Esophagus mucosa (tissue), 1 donor: ENCODE measurements at regions not wholly inside any gene's neighbourhood (a gene's known extent, or its start where the extent isn't known, plus 50 kb on each side); places are given as distances from the start of the nearest gene placed in this dataset.

ENCODE experiments used
- ATAC-seq: fragments of 200-7000 bp; cut with Tn5 transposase; one replicate; pipeline ENCODE4 v1.9.1; 2020
- donor health status: DM: yes; HTN: yes; CAD: no.

GRCh38 chr12:127254420-127254955 is 1012.5 kb upstream of the TMEM132C start:
- ATAC-seq = no peak

- ATAC-seq = no peak
These were observed 1009.5 kb upstream of the TMEM132C start for GRCh38 chr12:127257366-127257935.

GRCh38 chr12:127260531-127260930 is 1006.4 kb upstream of the TMEM132C start:
- ATAC-seq = no peak

- ATAC-seq = no peak
These were observed 1006.0 kb upstream of the TMEM132C start for GRCh38 chr12:127260999-127261398.

GRCh38 chr12:127262615-127263014 is 1004.4 kb upstream of the TMEM132C start:
- no peak for ATAC-seq

- ATAC-seq = no peak
These were observed 1003.3 kb upstream of the TMEM132C start for GRCh38 chr12:127263621-127264020.

GRCh38 chr12:127267128-127267527 is 999.8 kb upstream of the TMEM132C start:
- no peak for ATAC-seq

GRCh38 chr12:127268213-127268612 is 998.8 kb upstream of the TMEM132C start:
- ATAC-seq = no peak

GRCh38 chr12:127268706-127269425 is 998.1 kb upstream of the TMEM132C start:
- no peak for ATAC-seq

DNA sequence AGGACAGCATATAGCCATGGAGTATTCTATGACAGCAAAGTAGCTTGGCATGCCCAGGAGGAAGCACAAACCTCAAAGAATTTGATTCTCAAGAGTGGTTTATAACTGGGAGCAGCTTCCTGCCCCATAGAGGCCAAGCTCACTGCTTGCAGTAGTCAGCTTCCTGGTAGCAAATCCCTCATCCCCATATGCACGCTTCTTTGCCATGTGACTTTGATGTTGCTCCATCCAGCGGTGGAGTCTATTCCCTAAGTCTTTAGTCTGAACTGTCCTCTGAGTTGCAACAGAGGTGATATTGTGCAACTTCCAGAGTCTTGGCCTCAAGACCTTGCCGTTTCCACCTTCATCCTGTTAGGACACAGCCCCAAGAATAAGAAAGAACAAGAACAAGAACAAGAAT is 996.8 kb upstream of the TMEM132C start:
- ATAC-seq = no peak

DNA sequence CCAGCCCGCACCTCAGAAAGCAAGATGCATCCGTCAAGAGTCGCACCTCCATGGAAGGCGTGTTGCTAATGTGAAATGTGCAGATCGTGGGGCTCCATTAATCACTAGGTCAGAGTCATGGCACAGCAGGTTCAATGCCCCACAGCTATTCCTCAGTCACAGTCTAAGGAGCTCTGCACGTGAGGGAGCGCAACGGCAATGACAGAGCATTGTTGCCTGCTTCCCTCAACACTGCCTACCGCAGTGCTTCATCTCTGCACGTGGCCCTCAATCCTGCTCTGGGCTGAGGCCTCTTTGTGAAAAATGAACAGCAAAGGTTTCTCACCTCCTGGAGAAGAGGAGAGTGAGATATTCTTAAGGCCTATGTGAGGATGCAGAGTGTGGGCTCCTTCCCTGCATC is 995.2 kb upstream of the TMEM132C start:
- ATAC-seq = no peak

- ATAC-seq = no peak
These were observed 994.1 kb upstream of the TMEM132C start for GRCh38 chr12:127272864-127273263.

DNA sequence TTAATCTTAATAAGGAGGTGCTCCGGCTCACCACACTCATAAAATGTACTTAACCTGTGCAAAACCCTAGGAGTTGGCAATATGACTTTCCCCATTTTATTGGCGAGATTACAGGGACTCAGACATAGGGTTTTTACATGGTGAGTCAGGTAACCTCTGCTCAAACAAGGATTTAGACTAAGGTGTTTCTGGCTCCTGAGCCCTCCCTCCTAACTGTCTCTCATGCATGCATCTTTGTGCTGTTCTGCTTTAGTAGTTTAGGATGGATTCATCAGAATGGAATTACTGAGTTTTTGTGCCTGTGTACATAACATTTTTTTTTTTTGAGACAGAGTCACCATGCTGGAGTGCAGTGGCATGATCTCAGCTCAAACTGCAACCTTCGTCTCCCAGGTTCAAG is 993.3 kb upstream of the TMEM132C start:
- ATAC-seq = no peak

DNA sequence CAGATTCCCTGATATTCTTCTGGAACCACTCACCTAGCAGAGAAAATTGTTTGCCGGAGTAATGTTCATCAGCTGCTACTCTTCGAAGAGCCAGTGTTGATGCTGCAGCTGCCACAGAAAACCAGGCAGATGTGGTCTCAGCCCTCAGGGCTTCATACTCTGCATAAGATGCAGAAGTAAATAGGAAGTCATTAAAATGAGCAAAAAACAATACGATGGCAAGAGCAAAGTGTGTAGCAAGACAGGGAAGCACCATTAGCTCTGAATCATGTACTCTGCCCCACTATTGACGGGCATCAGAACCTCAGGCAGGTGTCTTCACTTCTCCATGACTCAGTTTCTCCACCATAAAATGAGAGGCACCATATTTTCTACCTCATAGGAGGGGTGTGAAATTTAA is 991.6 kb upstream of the TMEM132C start:
- ATAC-seq = no peak

DNA sequence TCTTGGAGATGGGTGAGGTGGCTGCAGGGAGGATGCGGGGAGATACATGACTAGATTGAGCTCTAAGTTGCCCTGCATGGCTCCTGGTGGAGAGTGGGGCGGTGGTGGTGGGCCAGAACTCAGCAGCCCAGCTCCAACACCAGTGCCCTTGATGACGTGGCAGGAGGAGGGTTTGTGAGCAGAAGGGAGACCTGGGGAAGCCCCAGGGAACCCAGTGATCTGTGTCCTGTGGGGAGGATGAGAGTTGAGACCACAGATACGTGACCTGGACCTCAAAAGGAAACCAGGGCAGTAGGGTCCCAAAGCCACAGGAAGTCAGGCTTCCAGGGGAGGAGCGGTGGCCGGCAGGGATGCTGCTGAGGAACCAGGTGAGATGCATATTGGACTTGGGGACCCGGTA is 989.1 kb upstream of the TMEM132C start:
- ATAC-seq = no peak

DNA sequence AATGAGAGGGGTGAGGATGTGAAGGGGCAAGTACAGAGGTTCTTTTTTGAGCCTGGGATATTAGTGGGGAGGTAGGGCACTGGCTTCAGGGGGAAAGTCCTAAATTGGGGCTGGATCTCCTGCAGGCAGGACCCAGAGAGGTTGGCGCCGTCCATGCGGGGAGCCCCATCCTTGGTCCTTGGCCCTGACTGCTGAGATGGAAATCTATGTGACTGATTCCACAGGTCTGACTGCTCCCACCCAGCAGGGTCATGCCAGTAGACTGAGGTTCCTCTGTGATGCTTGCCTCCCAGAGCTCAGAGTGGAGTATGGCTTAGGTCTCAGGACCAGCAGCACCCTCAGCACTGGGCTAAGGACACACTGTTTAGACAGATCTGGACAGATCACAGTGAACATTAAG is 988.6 kb upstream of the TMEM132C start:
- no peak for ATAC-seq

- ATAC-seq = peak; percentile 57
These were observed 986.3 kb upstream of the TMEM132C start for GRCh38 chr12:127280393-127281275.

DNA sequence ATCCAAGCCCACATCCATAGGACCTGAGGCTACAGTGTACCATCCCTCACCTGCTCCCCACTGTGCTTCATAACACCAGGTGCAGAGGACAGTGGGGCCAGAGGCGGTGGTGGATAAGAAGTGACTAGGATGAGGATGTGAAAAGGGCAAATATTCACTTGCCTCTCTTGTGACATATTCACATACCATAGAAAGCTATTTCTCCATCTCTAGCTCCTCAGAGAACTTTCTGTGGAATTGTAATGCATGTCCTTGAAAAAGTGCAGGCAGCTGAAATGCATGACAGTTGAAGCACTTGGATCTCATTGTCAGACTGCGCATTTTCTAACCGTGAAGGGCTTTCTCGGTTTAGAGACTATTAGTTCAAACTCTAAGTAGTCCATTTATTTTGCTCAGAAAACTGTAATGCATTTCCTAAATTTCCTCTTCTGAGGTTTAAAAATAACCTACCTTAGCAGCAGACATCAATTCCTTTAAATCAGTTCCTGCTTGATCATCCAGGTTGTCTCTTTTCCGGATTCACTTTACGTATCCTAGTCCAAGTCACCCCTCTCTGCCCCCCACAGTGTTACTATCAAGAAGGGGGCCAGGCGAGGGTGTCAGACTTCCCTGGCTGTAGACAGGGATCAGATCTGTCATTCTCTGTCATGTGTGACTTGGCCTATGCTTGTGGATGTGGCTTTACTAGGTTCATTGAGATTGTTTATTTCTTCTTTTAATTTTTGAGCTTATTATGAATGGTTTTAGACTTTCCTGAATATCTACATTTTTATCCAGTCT is 984.0 kb upstream of the TMEM132C start:
- ATAC-seq = no peak

- no peak for ATAC-seq
These were observed 982.9 kb upstream of the TMEM132C start for GRCh38 chr12:127284021-127284420.

DNA sequence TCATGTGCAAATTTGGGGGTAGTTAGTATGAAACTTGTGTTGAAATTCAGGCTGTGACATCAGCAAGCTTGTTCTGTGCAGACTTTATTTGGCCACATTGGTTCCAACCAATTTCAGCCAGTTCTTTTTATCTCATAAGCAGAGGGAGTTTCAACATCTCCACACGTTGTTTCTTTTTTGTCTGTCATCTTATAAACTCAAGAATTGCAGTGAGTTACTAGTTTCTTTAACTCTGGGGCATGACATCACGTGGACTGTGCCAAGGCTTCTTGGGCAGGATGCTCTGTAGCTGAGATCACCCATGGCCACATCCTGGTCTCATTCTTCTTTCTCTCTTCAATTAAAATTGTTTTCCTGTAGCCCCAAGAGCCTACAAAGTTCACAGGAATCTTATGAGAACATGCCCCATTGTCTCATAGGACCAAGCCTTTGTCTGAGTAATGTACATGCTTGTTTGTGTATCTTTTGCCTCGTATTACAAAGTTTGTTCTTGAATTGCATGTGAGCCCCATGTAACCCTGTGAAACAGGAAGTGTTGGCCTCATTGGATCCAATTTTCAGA is 982.0 kb upstream of the TMEM132C start:
- no peak for ATAC-seq

DNA sequence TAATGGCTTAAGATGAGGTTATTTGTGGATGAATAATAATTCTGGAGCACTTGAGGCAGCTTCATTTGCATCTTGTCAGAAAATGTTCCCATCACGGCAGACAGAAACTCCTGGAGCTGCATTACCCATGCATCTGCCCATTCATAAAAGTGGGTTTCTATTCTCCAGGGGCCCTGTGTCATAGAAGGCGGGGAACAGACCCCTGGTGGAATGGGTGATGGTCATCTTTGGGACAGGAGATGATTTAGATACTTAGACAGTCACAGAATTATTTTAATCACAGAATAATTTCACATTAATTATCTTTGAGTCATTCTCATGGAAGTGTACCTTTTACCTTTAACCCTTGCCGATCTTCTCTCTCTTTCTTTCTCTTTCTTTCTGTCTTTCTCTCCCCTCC is 980.7 kb upstream of the TMEM132C start:
- ATAC-seq = no peak

DNA sequence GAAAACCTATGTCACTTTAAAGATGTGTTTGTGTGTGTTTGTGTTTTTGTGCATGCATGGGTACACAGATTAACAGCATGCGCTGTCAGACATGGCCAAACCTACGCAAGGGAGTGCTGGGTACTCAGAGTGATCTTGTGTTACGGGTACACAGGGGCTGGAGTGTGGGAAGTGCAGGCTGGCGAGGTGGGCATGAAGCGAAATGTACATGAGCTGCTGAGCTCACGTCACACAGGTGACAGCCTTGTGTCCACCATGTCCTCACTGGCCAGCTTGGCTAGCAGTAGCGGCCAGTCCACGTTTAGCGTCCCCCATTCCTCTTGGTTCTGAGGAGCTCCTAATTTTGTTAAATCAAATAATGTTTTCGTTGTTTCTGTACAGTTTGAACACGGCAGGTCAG is 979.7 kb upstream of the TMEM132C start:
- no peak for ATAC-seq
